HCT116 (cell line): ENCODE measurements at regions not wholly inside any gene's neighbourhood (a gene's known extent, or its start where the extent isn't known, plus 50 kb on each side); places are given as distances from the start of the nearest gene placed in this dataset.

Source experiments
- ATAC-seq: fragments of 200-7000 bp; cut with Tn5 transposase; 2 replicates; pipeline ENCODE4 v1.9.1; 2020; ENCODE audit warnings: mild to moderate bottlenecking, moderate library complexity
- BruUV-seq: library from RNA; stranded (reverse); fragments of 400-500 nt; replicated peaks from 2 replicates; lab custom pipeline; 2021; lab: Mats Ljungman, UMichigan
- CTCF ChIA-PET: fragments of 300-600 bp; sonication (Branson Sonifier 250); formaldehyde crosslinking; loops from one replicate; lab custom pipeline; 2021; ENCODE audit warnings: antibody characterized with exemption; lab: Charles Lee
- POLR2A ChIA-PET: fragments of 300-600, 350-600 bp; sonication (Branson Sonifier 250); formaldehyde crosslinking; loops from one replicate; lab custom pipeline; 2021; ENCODE audit warnings: antibody characterized with exemption; lab: Charles Lee
- RAD21 ChIA-PET, 2 experiments: fragments of 300-600 bp; sonication (Branson Sonifier 250); formaldehyde crosslinking; loops; one replicate each; lab custom pipeline; 2023; ENCODE audit warnings: low total read pairs in 2 of 2; ENCODE audit not compliant: uncharacterized antibody in 2 of 2, unreplicated experiment in 2 of 2, low non-redundant PET in 1 of 2; lab: Charles Lee
- DNase-seq: peaks from one replicate; pipeline ENCODE4 v3.0.0-alpha.2; 2010; ENCODE audit warnings: low read depth, low spot score
- H2AFZ ChIP-seq: fragments of 200-600 bp; shearing (Covaris generic), sonication (generic); 2 replicates; pipeline ENCODE4 v1.6.1; 2017; ENCODE audit warnings: low read depth, mixed run types, mixed read lengths, antibody characterized with exemption, low read length; ENCODE audit not compliant: poor library complexity, severe bottlenecking
- H3K27ac ChIP-seq: 2 replicates; pipeline ENCODE4 v1.5.1; 2012; ENCODE audit warnings: low read depth, low read length
- H3K27me3 ChIP-seq: fragments of 200-600 bp; sonication (generic); 2 replicates; pipeline ENCODE4 v1.6.1; 2016; ENCODE audit warnings: mixed run types, low read length, mixed read lengths; ENCODE audit not compliant: insufficient read depth
- H3K36me3 ChIP-seq, 2 experiments: fragments of 200-500 bp in 1 of 2; fragments of 200-600 bp in 1 of 2; sonication (Bioruptor generic) in 1 of 2; sonication (generic) in 1 of 2; 2 replicates each; pipeline versions ENCODE4 v1.5.1 to v1.6.1; 2014 to 2016; ENCODE audit warnings: low read length in 2 of 2, inconsistent platforms in 1 of 2, mixed read lengths in 1 of 2, mixed run types in 1 of 2; ENCODE audit not compliant: insufficient read depth in 2 of 2, control insufficient read depth in 1 of 2
- H3K4me1 ChIP-seq, 2 experiments: fragments of 200-600 bp in 1 of 2; sonication (generic) in 1 of 2; 2 replicates each; pipeline versions ENCODE4 v1.5.1 to v1.6.1; 2012 to 2017; ENCODE audit warnings: low read length in 2 of 2, inconsistent platforms in 1 of 2, mild to moderate bottlenecking in 1 of 2, mixed read lengths in 1 of 2, mixed run types in 1 of 2, moderate library complexity in 1 of 2; ENCODE audit not compliant: insufficient read depth in 2 of 2, control insufficient read depth in 1 of 2
- H3K4me2 ChIP-seq: fragments of 200-600 bp; sonication (generic); 2 replicates; pipeline ENCODE4 v1.6.1; 2017; ENCODE audit warnings: mixed run types, low read length, mixed read lengths
- H3K4me3 ChIP-seq, 2 experiments: fragments of 200-600 bp in 1 of 2; sonication (generic) in 1 of 2; replicated peaks in 1 of 2; 2 replicates each; pipeline ENCODE4 v1.5.1; 2011 to 2016; ENCODE audit warnings: low read length in 2 of 2, control low read depth in 1 of 2, low read depth in 1 of 2, mild to moderate bottlenecking in 1 of 2, mixed read lengths in 1 of 2, mixed run types in 1 of 2
- H3K79me2 ChIP-seq: fragments of 200-600 bp; sonication (generic); 2 replicates; pipeline ENCODE4 v1.6.1; 2017; ENCODE audit warnings: mild to moderate bottlenecking, mixed run types, low read length, moderate library complexity, mixed read lengths; ENCODE audit not compliant: insufficient read depth
- H3K9ac ChIP-seq: fragments of 200-600 bp; sonication (generic); 2 replicates; pipeline ENCODE4 v1.6.1; 2016; ENCODE audit warnings: low read length, mixed read lengths
- H3K9me2 ChIP-seq: fragments of 200-600 bp; sonication (generic), shearing (Covaris generic); 2 replicates; pipeline ENCODE4 v1.6.1; 2017; ENCODE audit warnings: mixed run types, mild to moderate bottlenecking, moderate library complexity; ENCODE audit not compliant: insufficient read depth
- H3K9me3 ChIP-seq, 2 experiments: fragments of 200-500 bp in 1 of 2; fragments of 200-600 bp in 1 of 2; sonication (Bioruptor generic) in 1 of 2; sonication (generic) in 1 of 2; 2 replicates each; pipeline ENCODE4 v1.6.1; 2014 to 2017; ENCODE audit warnings: low read length in 2 of 2, mixed read lengths in 2 of 2, inconsistent platforms in 1 of 2, low read depth in 1 of 2, mild to moderate bottlenecking in 1 of 2, mixed run types in 1 of 2, moderate library complexity in 1 of 2; ENCODE audit not compliant: control insufficient read depth in 1 of 2, insufficient read depth in 1 of 2
- H4K20me1 ChIP-seq: fragments of 200-600 bp; sonication (generic), shearing (Covaris generic); 2 replicates; pipeline ENCODE4 v1.6.1; 2017; ENCODE audit warnings: mixed run types, mild to moderate bottlenecking, moderate library complexity; ENCODE audit not compliant: insufficient read depth
- CBX3 ChIP-seq: IDR thresholded peaks from 2 replicates; pipeline ENCODE4 v1.6.1; 2012; ENCODE audit warnings: low read depth
- EGR1 ChIP-seq: IDR thresholded peaks from 2 replicates; pipeline ENCODE4 v1.6.1; 2012; ENCODE audit warnings: low read depth
- ELF1 ChIP-seq: IDR thresholded peaks from 2 replicates; pipeline ENCODE4 v1.6.1; 2012; ENCODE audit warnings: low read depth, borderline replicate concordance
- MAX ChIP-seq: IDR thresholded peaks from 2 replicates; pipeline ENCODE4 v1.6.1; 2012
- POLR2A ChIP-seq: IDR thresholded peaks from 2 replicates; pipeline ENCODE4 v1.7.0; 2011; ENCODE audit warnings: borderline replicate concordance; ENCODE audit not compliant: insufficient read depth, insufficient read length; ENCODE audit errors: extremely low read depth
- POLR2AphosphoS5 ChIP-seq: IDR thresholded peaks from 2 replicates; pipeline ENCODE4 v1.6.1; 2011; ENCODE audit warnings: mild to moderate bottlenecking, low read depth, low read length, moderate library complexity
- SIN3A ChIP-seq: IDR thresholded peaks from 2 replicates; pipeline ENCODE4 v1.6.1; 2012; ENCODE audit warnings: low read depth
- SP1 ChIP-seq: IDR thresholded peaks from 2 replicates; pipeline ENCODE4 v1.6.1; 2012; ENCODE audit warnings: low read depth
- SRF ChIP-seq: IDR thresholded peaks from 2 replicates; pipeline ENCODE4 v1.6.1; 2012; ENCODE audit warnings: low read depth
- YY1 ChIP-seq: IDR thresholded peaks from 2 replicates; pipeline ENCODE4 v1.6.1; 2011; ENCODE audit warnings: low read length, low read depth, moderate library complexity, mild to moderate bottlenecking; ENCODE audit not compliant: insufficient replicate concordance; ENCODE audit errors: extremely low read depth
- ZFX ChIP-seq: fragments of 450-650 bp; IDR thresholded peaks from 2 replicates; pipeline ENCODE4 v1.6.1; 2017
- ZNF274 ChIP-seq: fragments of 200-500 bp; sonication (Bioruptor generic); IDR thresholded peaks from 2 replicates; pipeline ENCODE4 v1.6.1; 2014; ENCODE audit warnings: mild to moderate bottlenecking, low read depth, low read length, inconsistent platforms
- intact Hi-C: fragments of 100-400 bp; cut with micrococcal nuclease; formaldehyde crosslinking; loops from 2 replicates; pipeline ENCODE4 v1.10.0; 2022

- no peaks in the 10 kb centered on the region for H3K9me2 ChIP-seq
- H2AFZ ChIP-seq, result no peak overlapping the region
- H3K9me3 ChIP-seq, result no peaks in the 10 kb centered on the region
- CTCF ChIA-PET, result no interaction called here
- peaks cover 3 to 14% of the 10 kb centered on the region in 2 experiments; a peak in 3 of 4 replicates for H3K4me1 ChIP-seq
- no TSS peak for BruUV-seq
- intact Hi-C loops, result no loop called here
- no peaks in the 10 kb centered on the region for H3K36me3 ChIP-seq
- POLR2A ChIA-PET, result interaction anchor here (0.8 to 2.4 kb wide), 7 partner anchors 13 to 60 kb away, joined by 3 to 9 read pairs (median 5); a partner anchor contains a TSS
- H3K4me2 ChIP-seq, result no peak overlapping the region
- RAD21 ChIA-PET, result interaction anchor here in 1 of 2 experiments (0.7 kb wide), 1 partner anchor 102 kb away, joined by 10 read pairs; a partner anchor contains a TSS
- no peaks in the 10 kb centered on the region for H3K27me3 ChIP-seq
- no peaks in the 10 kb centered on the region for H4K20me1 ChIP-seq
- TF ChIP-seq SP1 (no peak), SRF (no peak), YY1 (no peak), ZFX (no peak), ELF1 (no peak), POLR2A (no peak), POLR2AphosphoS5 (no peak), MAX (no peak), EGR1 (no peak), ZNF274 (no peak), SIN3A (no peak), CBX3 (no peak)
- DNase-seq, result no peak
- ATAC-seq, result no peak
- no peak overlapping the region for H3K27ac ChIP-seq
- no peaks in the 10 kb centered on the region for H3K79me2 ChIP-seq
- no peak overlapping the region for H3K9ac ChIP-seq
- H3K4me3 ChIP-seq, result no peak overlapping the region
These were observed 96.5 kb downstream of the HFE start for GRCh38 chr6:26183581-26184366.
